KMS-11 (cell line): ENCODE measurements at regions not wholly inside any gene's neighbourhood (a gene's known extent, or its start where the extent isn't known, plus 50 kb on each side); places are given as distances from the start of the nearest gene placed in this dataset.

ENCODE experiments used
- H2AFZ ChIP-seq: fragments of 200-600 bp; sonication (generic); 2 replicates; pipeline ENCODE4 v1.6.1; 2016; ENCODE audit warnings: antibody characterized with exemption, mixed run types, low read depth
- H3K27ac ChIP-seq: fragments of 200-600 bp; sonication (generic); 2 replicates; pipeline ENCODE4 v1.6.1; 2016; ENCODE audit warnings: mild to moderate bottlenecking, mixed run types
- H3K27me3 ChIP-seq: fragments of 200-600 bp; sonication (generic); 2 replicates; pipeline ENCODE4 v1.6.1; 2017; ENCODE audit warnings: mild to moderate bottlenecking, low read depth, mixed run types, moderate library complexity; ENCODE audit not compliant: insufficient read depth
- H3K36me3 ChIP-seq: fragments of 200-600 bp; sonication (generic); 2 replicates; pipeline ENCODE4 v1.6.1; 2017; ENCODE audit warnings: mild to moderate bottlenecking, mixed run types; ENCODE audit not compliant: insufficient read depth
- H3K4me1 ChIP-seq: fragments of 200-600 bp; sonication (generic); 2 replicates; pipeline ENCODE4 v1.6.1; 2016; ENCODE audit warnings: mild to moderate bottlenecking, low read depth, mixed run types; ENCODE audit not compliant: poor library complexity, severe bottlenecking
- H3K4me2 ChIP-seq: fragments of 200-600 bp; sonication (generic); 2 replicates; pipeline ENCODE4 v1.7.0; 2016; ENCODE audit warnings: mild to moderate bottlenecking, mixed run types
- H3K4me3 ChIP-seq: fragments of 200-600 bp; sonication (generic); IDR thresholded peaks from 2 replicates; pipeline ENCODE4 v1.6.1; 2017; ENCODE audit warnings: low read depth, low read length, mixed read lengths; ENCODE audit not compliant: insufficient read depth
- H3K79me2 ChIP-seq: fragments of 200-600 bp; sonication (generic); 2 replicates; pipeline ENCODE4 v1.6.1; 2016; ENCODE audit warnings: low read depth, mixed run types; ENCODE audit not compliant: insufficient read depth
- H3K9ac ChIP-seq: fragments of 200-600 bp; sonication (generic); 2 replicates; pipeline ENCODE4 v1.6.1; 2016; ENCODE audit warnings: mild to moderate bottlenecking, mixed run types
- H4K20me1 ChIP-seq: fragments of 200-600 bp; sonication (generic); 2 replicates; pipeline ENCODE4 v1.6.1; 2016; ENCODE audit warnings: mild to moderate bottlenecking, mixed run types; ENCODE audit not compliant: insufficient read depth
- CTCF ChIP-seq: fragments of 200-600 bp; sonication (generic); conservative IDR thresholded peaks from 2 replicates; pipeline ENCODE4 v1.6.1; 2017; ENCODE audit warnings: low read depth, mild to moderate bottlenecking, antibody characterized with exemption, low read length, moderate library complexity, mixed read lengths

- Histone ChIP-seq H3K27ac (no peak overlapping the region), H3K36me3 (no peaks in the 10 kb centered on the region), H3K27me3 (no peaks in the 10 kb centered on the region), H3K79me2 (no peaks in the 10 kb centered on the region), H2AFZ (no peak overlapping the region), H3K4me3 (no peak overlapping the region), H3K9ac (no peak overlapping the region), H3K4me2 (no peak overlapping the region), H4K20me1 (no peaks in the 10 kb centered on the region), H3K4me1 (no peaks in the 10 kb centered on the region)
- no peak for TF ChIP-seq CTCF
Measured at GRCh38 chr3:189057369-189057768, 114.4 kb upstream of the TPRG1 start.

GRCh38 chr3:189058071-189058470 lies 113.7 kb upstream of the TPRG1 start:
- TF ChIP-seq CTCF: no peak
- H3K27me3 ChIP-seq: no peaks in the 10 kb centered on the region
- H2AFZ ChIP-seq: no peak overlapping the region
- H3K27ac ChIP-seq: no peak overlapping the region
- no peaks in the 10 kb centered on the region for H3K4me1 ChIP-seq
- no peak overlapping the region for H3K9ac ChIP-seq
- H3K36me3 ChIP-seq: no peaks in the 10 kb centered on the region
- no peaks in the 10 kb centered on the region for H3K79me2 ChIP-seq
- H4K20me1 ChIP-seq: no peaks in the 10 kb centered on the region
- no peak overlapping the region for H3K4me3 ChIP-seq
- no peak overlapping the region for H3K4me2 ChIP-seq

GRCh38 chr3:189070965-189071364 lies 100.8 kb upstream of the TPRG1 start:
- Histone ChIP-seq H3K4me3 (no peak overlapping the region), H3K9ac (no peak overlapping the region), H3K36me3 (no peaks in the 10 kb centered on the region), H4K20me1 (no peaks in the 10 kb centered on the region), H2AFZ (no peak overlapping the region), H3K4me1 (no peaks in the 10 kb centered on the region), H3K27ac (no peak overlapping the region), H3K79me2 (no peaks in the 10 kb centered on the region), H3K27me3 (no peaks in the 10 kb centered on the region), H3K4me2 (no peak overlapping the region)
- no peak for TF ChIP-seq CTCF

GRCh38 chr3:189071446-189071845 lies 100.3 kb upstream of the TPRG1 start:
- Histone ChIP-seq H2AFZ (no peak overlapping the region), H3K27ac (no peak overlapping the region), H3K4me3 (no peak overlapping the region), H3K79me2 (no peaks in the 10 kb centered on the region), H3K36me3 (no peaks in the 10 kb centered on the region), H4K20me1 (no peaks in the 10 kb centered on the region), H3K4me1 (no peaks in the 10 kb centered on the region), H3K4me2 (no peak overlapping the region), H3K9ac (no peak overlapping the region), H3K27me3 (no peaks in the 10 kb centered on the region)
- no peak for TF ChIP-seq CTCF

GRCh38 chr3:189076449-189076848 lies 95.3 kb upstream of the TPRG1 start:
- H3K79me2 ChIP-seq: no peaks in the 10 kb centered on the region
- no peak overlapping the region for H3K4me3 ChIP-seq
- H3K4me1 ChIP-seq: no peaks in the 10 kb centered on the region
- no peaks in the 10 kb centered on the region for H4K20me1 ChIP-seq
- H3K27me3 ChIP-seq: no peaks in the 10 kb centered on the region
- no peak overlapping the region for H3K9ac ChIP-seq
- no peaks in the 10 kb centered on the region for H3K36me3 ChIP-seq
- TF ChIP-seq CTCF: no peak
- H3K4me2 ChIP-seq: no peak overlapping the region
- H3K27ac ChIP-seq: no peak overlapping the region
- H2AFZ ChIP-seq: no peak overlapping the region
